Activated gamma-delta T cell treated with Interleukin-2 at 50 U/mL for 16 hours (primary cell): ENCODE measurements at regions not wholly inside any gene's neighbourhood (a gene's known extent, or its start where the extent isn't known, plus 50 kb on each side); places are given as distances from the start of the nearest gene placed in this dataset.
"Not testable (repeated sequence)": the region's sequence is repeated elsewhere in the genome, so short reads cannot be mapped to it uniquely, and the experiment has no call there.

ENCODE experiments used
- DNase-seq: peaks from one replicate; pipeline ENCODE4 v3.0.0-alpha.2; 2020

GRCh38 chr10:90288391-90288933 lies 569.4 kb downstream of the HTR7 start:
- no peak for DNase-seq

- no peak for DNase-seq
These were observed 568.8 kb downstream of the HTR7 start for GRCh38 chr10:90289037-90289436.

- no peak for DNase-seq
These were observed 564.2 kb downstream of the HTR7 start for GRCh38 chr10:90293616-90294015.

- not testable (repeated sequence) for DNase-seq
These were observed 562.9 kb downstream of the HTR7 start for GRCh38 chr10:90294821-90295540.

GRCh38 chr10:90302031-90302430 lies 555.8 kb downstream of the HTR7 start:
- DNase-seq, result not testable (repeated sequence)

- no peak for DNase-seq
These were observed 554.9 kb downstream of the HTR7 start for GRCh38 chr10:90302758-90303481.

GRCh38 chr10:90304533-90304932 lies 553.3 kb downstream of the HTR7 start:
- no peak for DNase-seq

- DNase-seq, result no peak
These were observed 551.7 kb downstream of the HTR7 start for GRCh38 chr10:90306187-90306586.

GRCh38 chr10:90308223-90308622 lies 549.6 kb downstream of the HTR7 start:
- DNase-seq, result no peak

- no peak for DNase-seq
These were observed 544.1 kb downstream of the HTR7 start for GRCh38 chr10:90313576-90314325.

- no peak for DNase-seq
These were observed 543.1 kb downstream of the HTR7 start for GRCh38 chr10:90314718-90315117.

GRCh38 chr10:90317172-90317571 lies 540.7 kb downstream of the HTR7 start:
- no peak for DNase-seq

- no peak for DNase-seq
These were observed 539.2 kb downstream of the HTR7 start for GRCh38 chr10:90318659-90319058.

GRCh38 chr10:90319188-90319914 lies 538.5 kb downstream of the HTR7 start:
- no peak for DNase-seq

- no peak for DNase-seq
These were observed 536.6 kb downstream of the HTR7 start for GRCh38 chr10:90321132-90321816.

- no peak for DNase-seq
These were observed 531.2 kb downstream of the HTR7 start for GRCh38 chr10:90326498-90327267.

- no peak for DNase-seq
These were observed 530.2 kb downstream of the HTR7 start for GRCh38 chr10:90327611-90328010.

- DNase-seq, result no peak
These were observed 529.4 kb downstream of the HTR7 start for GRCh38 chr10:90328459-90328858.

- no peak for DNase-seq
These were observed 528.9 kb downstream of the HTR7 start for GRCh38 chr10:90328896-90329295.

- no peak for DNase-seq
These were observed 520.5 kb downstream of the HTR7 start for GRCh38 chr10:90337316-90337715.

GRCh38 chr10:90342480-90342879 lies 515.4 kb downstream of the HTR7 start:
- no peak for DNase-seq
